T-cell (primary cell): ENCODE measurements at regions not wholly inside any gene's neighbourhood (a gene's known extent, or its start where the extent isn't known, plus 50 kb on each side); places are given as distances from the start of the nearest gene placed in this dataset.

Source experiments
- ATAC-seq, 4 experiments: fragments of 200-7000 bp in 3 of 4; fragments of 150-1000 bp in 1 of 4; cut with Tn5 transposase; replicated peaks in 1 of 4; 1 replicate in 3 of 4; 2 replicates in 1 of 4; pipeline ENCODE4 v1.10.0; 2021; ENCODE audit warnings: moderate library complexity in 3 of 4, mild to moderate bottlenecking in 2 of 4, moderate number of reproducible peaks in 1 of 4
- CTCF ChIA-PET, 2 donors: fragments of 300-600 bp; sonication (Branson Sonifier 250); formaldehyde crosslinking; loops; one replicate each; lab custom pipeline; 2022; ENCODE audit warnings: antibody characterized with exemption in 2 of 2; lab: Charles Lee
- POLR2A ChIA-PET, 2 donors: fragments of 300-600 bp; sonication (Branson Sonifier 250); formaldehyde crosslinking; loops; one replicate each; lab custom pipeline; 2022; ENCODE audit warnings: antibody characterized with exemption in 2 of 2; lab: Charles Lee
- DNase-seq, 35 experiments: peaks; one replicate each; pipeline versions ENCODE4 v3.0.0 to v3.0.0-alpha.2; 2013 to 2023
- H3K27ac ChIP-seq: one replicate; pipeline ENCODE4 v1.5.1; 2013; ENCODE audit warnings: low read length
- H3K27me3 ChIP-seq, 2 experiments: replicated peaks in 1 of 2; 1 replicate in 1 of 2; 2 replicates in 1 of 2; pipeline versions ENCODE4 v1.6.1 to v1.7.0; 2013; ENCODE audit warnings: low read length in 1 of 2, mixed read lengths in 1 of 2; ENCODE audit not compliant: control insufficient read depth in 2 of 2, insufficient read depth in 2 of 2; ENCODE audit errors: extremely low read depth in 1 of 2
- H3K36me3 ChIP-seq, 2 donors: 1 replicate in 1 of 2; 2 replicates in 1 of 2; pipeline versions ENCODE4 v1.6.1 to v1.7.0; 2013; ENCODE audit warnings: low read length in 1 of 2; ENCODE audit not compliant: control insufficient read depth in 2 of 2, insufficient read depth in 1 of 2; ENCODE audit errors: extremely low read depth in 1 of 2
- H3K4me1 ChIP-seq, 2 experiments: 1 replicate in 1 of 2; 2 replicates in 1 of 2; pipeline versions ENCODE4 v1.6.1 to v1.7.0; 2013; ENCODE audit warnings: low read length in 2 of 2, mixed read lengths in 1 of 2; ENCODE audit not compliant: insufficient read depth in 2 of 2, control insufficient read depth in 1 of 2; ENCODE audit errors: extremely low read depth in 1 of 2
- H3K4me3 ChIP-seq, 2 donors: 1 replicate in 1 of 2; 2 replicates in 1 of 2; pipeline versions ENCODE4 v1.5.1 to v1.7.0; 2013; ENCODE audit warnings: mild to moderate bottlenecking in 2 of 2, low read length in 1 of 2, moderate library complexity in 1 of 2; ENCODE audit not compliant: control insufficient read depth in 1 of 2; ENCODE audit errors: extremely low read depth in 1 of 2
- H3K9me3 ChIP-seq: 2 replicates; pipeline ENCODE4 v1.7.0; 2013
- H3K27ac Mint-ChIP-seq, 2 donors: one replicate each; pipeline ENCODE4 v1.8.0; 2020 to 2021; ENCODE audit warnings: mild to moderate bottlenecking in 2 of 2, mixed read lengths in 2 of 2
- H3K27me3 Mint-ChIP-seq, 2 donors: one replicate each; pipeline ENCODE4 v1.8.0; 2021 to 2022; ENCODE audit warnings: mixed read lengths in 2 of 2
- H3K36me3 Mint-ChIP-seq: one replicate; pipeline ENCODE4 v1.8.0; 2021; ENCODE audit warnings: mixed read lengths
- H3K4me1 Mint-ChIP-seq, 3 donors: one replicate each; pipeline ENCODE4 v1.8.0; 2020 to 2022; ENCODE audit warnings: mixed read lengths in 3 of 3, mild to moderate bottlenecking in 1 of 3
- H3K4me3 Mint-ChIP-seq, 3 donors: one replicate each; pipeline ENCODE4 v1.8.0; 2020 to 2022; ENCODE audit warnings: mild to moderate bottlenecking in 3 of 3, mixed read lengths in 3 of 3, moderate library complexity in 3 of 3
- H3K9me3 Mint-ChIP-seq, 3 donors: one replicate each; pipeline ENCODE4 v1.8.0; 2020 to 2022; ENCODE audit warnings: mixed read lengths in 3 of 3
- WGBS: methylation state at CpG from one replicate; pipeline ENCODE4 v1.1.5; 2013; ENCODE audit warnings: missing lambda C conversion rate; ENCODE audit not compliant: insufficient coverage; 5-methylcytosine and 5-hydroxymethylcytosine counted together

GRCh38 chr6:166779963-166780683 lies 153.1 kb upstream of the RPS6KA2 start:
- no peaks in the 10 kb centered on the region for H3K9me3 ChIP-seq
- peaks cover 0 to 5% of the 10 kb centered on the region in 2 experiments for H3K4me1 ChIP-seq
- H3K4me3 ChIP-seq = no peak overlapping the region
- Mint-ChIP-seq H3K27me3 (peaks cover 0 to 4% of the 10 kb centered on the region in 2 donors), H3K4me3 (no peak overlapping the region), H3K27ac (no peak overlapping the region), H3K36me3 (no peaks in the 10 kb centered on the region), H3K4me1 (peaks cover 0 to 4% (median 4%) of the 10 kb centered on the region in 3 donors), H3K9me3 (no peaks in the 10 kb centered on the region)
- no peaks in the 10 kb centered on the region for H3K36me3 ChIP-seq
- H3K27me3 ChIP-seq = peaks cover 0 to 5% of the 10 kb centered on the region in 2 experiments
- CTCF ChIA-PET = interaction anchor here in 1 of 2 donors (0.7 kb wide), 1 partner anchor 210 kb away, joined by 3 read pairs; no protein-coding TSS in a partner anchor
- peak in 1 of 35 experiments; percentile 13 for DNase-seq
- POLR2A ChIA-PET = no interaction called here
- no peak for ATAC-seq
- 89% methylated on average over 13 of the region's 13 CpGs for WGBS
- no peak overlapping the region for H3K27ac ChIP-seq

DNA sequence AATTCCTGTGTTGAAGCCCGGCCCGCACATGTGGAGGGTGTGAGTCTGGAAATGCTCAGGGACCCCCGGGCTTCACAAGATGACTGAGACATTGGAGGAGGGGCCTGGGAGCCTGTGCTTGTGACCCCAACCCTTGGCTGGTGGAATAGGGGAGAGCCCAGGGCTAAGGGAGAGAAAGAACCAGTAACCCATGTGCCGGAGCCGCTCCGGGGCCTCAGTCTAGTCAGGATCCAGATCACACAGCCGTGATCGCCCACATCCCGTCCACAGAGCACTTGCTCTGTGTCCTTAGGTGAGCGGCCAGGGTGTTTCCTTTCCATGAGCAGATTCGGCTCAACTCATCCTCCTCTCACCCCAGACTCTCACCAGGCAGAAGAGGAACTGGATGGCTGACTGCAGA lies 152.3 kb upstream of the RPS6KA2 start:
- Mint-ChIP-seq H3K27me3 (peaks cover 0 to 4% of the 10 kb centered on the region in 2 donors), H3K4me3 (no peak overlapping the region), H3K4me1 (peaks cover 0 to 4% (median 4%) of the 10 kb centered on the region in 3 donors), H3K36me3 (no peaks in the 10 kb centered on the region), H3K27ac (no peak overlapping the region), H3K9me3 (no peaks in the 10 kb centered on the region)
- WGBS = 81% methylated on average over 5 of the region's 11 CpGs
- Histone ChIP-seq H3K4me1 (peaks cover 0 to 6% of the 10 kb centered on the region in 2 experiments), H3K36me3 (no peaks in the 10 kb centered on the region), H3K27me3 (peaks cover 0 to 5% of the 10 kb centered on the region in 2 experiments), H3K9me3 (no peaks in the 10 kb centered on the region), H3K4me3 (no peak overlapping the region), H3K27ac (no peak overlapping the region)
- ChIA-PET POLR2A (no interaction called here), CTCF (interaction anchor here in 1 of 2 donors (0.7 kb wide), 1 partner anchor 25 kb away, joined by 3 read pairs; no protein-coding TSS in a partner anchor)
- ATAC-seq = no peak
- peak in 1 of 35 experiments; percentile 10 for DNase-seq

DNA sequence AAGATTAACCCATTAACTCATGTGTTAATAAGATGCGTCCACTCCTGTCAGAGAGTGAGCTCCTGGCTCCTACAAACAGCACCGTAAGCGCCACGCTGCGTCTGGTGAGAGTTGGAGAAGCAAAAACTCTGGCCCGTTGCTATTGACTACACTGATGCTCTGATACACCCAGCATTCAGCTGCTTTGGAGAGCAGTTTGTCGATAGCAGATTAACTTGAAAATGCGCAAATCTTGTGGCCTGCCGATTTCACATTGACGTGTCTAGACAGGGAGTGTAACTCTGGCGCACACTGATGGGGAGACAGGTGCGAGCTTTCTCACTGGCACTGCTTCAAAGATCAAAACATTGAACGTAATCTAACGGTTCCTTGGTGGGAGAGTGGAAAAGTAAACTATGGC lies 151.7 kb upstream of the RPS6KA2 start:
- peaks cover 0 to 4% of the 10 kb centered on the region in 2 donors for H3K27me3 Mint-ChIP-seq
- peak in 1 of 35 experiments; percentile 1 for DNase-seq
- WGBS = 95% methylated on average over 14 of the region's 14 CpGs
- H3K27ac ChIP-seq = no peak overlapping the region
- H3K4me1 ChIP-seq = peaks cover 0 to 6% of the 10 kb centered on the region in 2 experiments
- no peaks in the 10 kb centered on the region for H3K36me3 ChIP-seq
- H3K27me3 ChIP-seq = peaks cover 0 to 5% of the 10 kb centered on the region in 2 experiments
- no peaks in the 10 kb centered on the region for H3K36me3 Mint-ChIP-seq
- H3K4me1 Mint-ChIP-seq = peaks cover 0 to 4% (median 4%) of the 10 kb centered on the region in 3 donors
- H3K9me3 ChIP-seq = no peaks in the 10 kb centered on the region
- no peak for ATAC-seq
- POLR2A ChIA-PET = no interaction called here
- CTCF ChIA-PET = interaction anchor here (0.7 to 1.6 kb wide), 2 partner anchors 24 to 362 kb away, joined by 3 read pairs; no protein-coding TSS in a partner anchor
- H3K4me3 Mint-ChIP-seq = no peak overlapping the region
- H3K4me3 ChIP-seq = no peak overlapping the region
- no peaks in the 10 kb centered on the region for H3K9me3 Mint-ChIP-seq
- H3K27ac Mint-ChIP-seq = no peak overlapping the region

DNA sequence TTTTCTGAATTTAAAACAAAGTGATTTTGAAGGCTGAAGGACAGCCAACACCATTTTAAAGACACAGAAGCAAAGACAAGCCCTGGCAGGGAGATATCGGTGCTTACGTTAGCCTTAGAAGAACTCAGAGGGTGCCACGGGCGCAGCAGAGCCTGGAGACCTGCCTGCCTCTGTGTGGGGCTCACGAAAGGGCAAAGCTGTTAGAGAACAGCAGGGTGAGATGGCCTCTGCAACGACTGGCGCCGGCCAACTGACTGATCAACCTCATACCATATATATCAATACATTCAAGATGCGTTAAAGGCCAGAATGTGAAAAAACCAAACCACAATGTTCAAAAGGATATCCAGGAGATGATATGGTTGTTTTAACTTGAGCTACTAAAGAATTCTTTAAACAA lies 151.0 kb upstream of the RPS6KA2 start:
- Histone ChIP-seq H3K36me3 (no peaks in the 10 kb centered on the region), H3K27ac (no peak overlapping the region), H3K4me3 (no peak overlapping the region), H3K9me3 (no peaks in the 10 kb centered on the region), H3K4me1 (peaks cover 0 to 6% of the 10 kb centered on the region in 2 experiments), H3K27me3 (peaks cover 0 to 6% of the 10 kb centered on the region in 2 experiments)
- ChIA-PET CTCF (interaction anchor here (0.5 to 1.6 kb wide), 3 partner anchors 176 to 362 kb away, joined by 3 to 5 read pairs (median 3); no protein-coding TSS in a partner anchor), POLR2A (no interaction called here)
- Mint-ChIP-seq H3K9me3 (no peaks in the 10 kb centered on the region), H3K4me1 (peaks cover 0 to 4% (median 4%) of the 10 kb centered on the region in 3 donors), H3K27me3 (peaks cover 3 to 7% of the 10 kb centered on the region in 2 donors), H3K36me3 (no peaks in the 10 kb centered on the region), H3K4me3 (no peak overlapping the region), H3K27ac (no peak overlapping the region)
- no peak for ATAC-seq
- WGBS = 100% methylated on average over 5 of the region's 9 CpGs
- DNase-seq = no peak

DNA sequence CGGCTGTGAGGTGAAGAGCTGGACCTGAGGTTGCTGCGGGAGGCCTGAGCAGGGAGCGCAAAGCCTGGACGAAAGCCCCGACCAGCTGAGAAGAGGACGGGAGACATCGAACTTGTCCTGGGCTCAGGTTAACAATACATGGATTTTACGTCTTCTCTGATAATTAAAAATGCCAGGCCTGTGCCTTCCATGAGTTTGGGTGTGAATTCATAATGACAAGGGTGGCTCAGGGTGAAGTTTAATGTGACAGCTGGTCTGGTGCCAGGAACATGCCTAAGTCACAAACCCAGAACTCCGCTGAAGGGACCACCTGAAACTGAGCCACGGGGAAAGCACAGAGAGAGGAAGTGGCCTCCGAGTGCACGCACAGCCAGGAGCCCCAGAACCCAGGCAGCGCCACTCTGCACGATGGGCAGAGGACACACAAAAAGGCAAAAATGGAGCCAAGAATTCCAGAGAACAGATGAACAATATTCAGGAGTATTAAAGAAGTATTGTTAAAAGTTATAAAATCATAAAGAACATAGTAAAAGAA lies 150.1 kb upstream of the RPS6KA2 start:
- DNase-seq (no peak), ATAC-seq (no peak)
- Histone ChIP-seq H3K36me3 (no peaks in the 10 kb centered on the region), H3K27me3 (peaks cover 0 to 9% of the 10 kb centered on the region in 2 experiments), H3K4me3 (no peak overlapping the region), H3K9me3 (no peaks in the 10 kb centered on the region), H3K4me1 (peaks cover 0 to 6% of the 10 kb centered on the region in 2 experiments), H3K27ac (no peak overlapping the region)
- H3K27me3 Mint-ChIP-seq = peaks cover 3 to 7% of the 10 kb centered on the region in 2 donors
- H3K27ac Mint-ChIP-seq = no peak overlapping the region
- no peak overlapping the region for H3K4me3 Mint-ChIP-seq
- peaks cover 0 to 4% (median 4%) of the 10 kb centered on the region in 3 donors for H3K4me1 Mint-ChIP-seq
- H3K36me3 Mint-ChIP-seq = no peaks in the 10 kb centered on the region
- no peaks in the 10 kb centered on the region for H3K9me3 Mint-ChIP-seq
- CTCF ChIA-PET = interaction anchor here in 1 of 2 donors (1.2 to 1.6 kb wide), 2 partner anchors 213 to 363 kb away, joined by 3 read pairs; no protein-coding TSS in a partner anchor
- WGBS = 79% methylated on average over 13 of the region's 14 CpGs
- POLR2A ChIA-PET = no interaction called here

DNA sequence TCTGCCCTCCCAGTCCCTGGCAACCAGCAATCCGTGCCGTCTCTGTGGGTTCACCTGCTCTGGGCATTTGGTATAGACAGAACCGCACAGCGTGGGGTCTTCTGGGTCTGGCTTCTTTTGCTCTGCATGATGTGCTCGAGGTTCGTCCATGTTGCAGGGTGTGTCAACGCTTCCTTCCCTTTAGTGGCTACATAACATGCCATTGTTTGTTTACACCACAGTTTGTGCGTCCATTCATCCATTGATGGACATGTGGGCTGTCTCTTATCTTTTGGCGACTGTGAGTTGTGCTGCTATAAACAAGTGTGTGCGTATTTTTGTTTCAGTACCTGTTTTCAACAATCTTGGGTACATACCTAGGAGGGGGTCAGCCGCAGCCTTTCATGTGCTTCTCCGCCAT lies 149.5 kb upstream of the RPS6KA2 start:
- H3K27me3 ChIP-seq = peaks cover 0 to 9% of the 10 kb centered on the region in 2 experiments
- no peaks in the 10 kb centered on the region for H3K9me3 Mint-ChIP-seq
- POLR2A ChIA-PET = no interaction called here
- no peak overlapping the region for H3K27ac Mint-ChIP-seq
- H3K36me3 Mint-ChIP-seq = no peaks in the 10 kb centered on the region
- CTCF ChIA-PET = interaction anchor here (1.9 to 4.6 kb wide), 2 partner anchors 213 to 365 kb away, joined by 7 to 31 read pairs; no protein-coding TSS in a partner anchor
- WGBS = 96% methylated on average over 9 of the region's 12 CpGs
- DNase-seq = no peak
- peaks cover 3 to 7% of the 10 kb centered on the region in 2 donors for H3K27me3 Mint-ChIP-seq
- no peak overlapping the region for H3K4me3 ChIP-seq
- no peaks in the 10 kb centered on the region for H3K9me3 ChIP-seq
- H3K36me3 ChIP-seq = no peaks in the 10 kb centered on the region
- H3K4me1 Mint-ChIP-seq = peaks cover 0 to 4% (median 4%) of the 10 kb centered on the region in 3 donors
- no peak for ATAC-seq
- peaks cover 0 to 6% of the 10 kb centered on the region in 2 experiments for H3K4me1 ChIP-seq
- no peak overlapping the region for H3K27ac ChIP-seq
- H3K4me3 Mint-ChIP-seq = no peak overlapping the region
